ENCODE measurements at regions not wholly inside any gene's neighbourhood (a gene's known extent, or its start where the extent isn't known, plus 50 kb on each side); places are given as distances from the start of the nearest gene placed in this dataset.

GRCh38 chr5:100965291-100965690, 62.2 kb upstream of the ST8SIA4 start:
- TF ChIP-seq, protein P1, sequence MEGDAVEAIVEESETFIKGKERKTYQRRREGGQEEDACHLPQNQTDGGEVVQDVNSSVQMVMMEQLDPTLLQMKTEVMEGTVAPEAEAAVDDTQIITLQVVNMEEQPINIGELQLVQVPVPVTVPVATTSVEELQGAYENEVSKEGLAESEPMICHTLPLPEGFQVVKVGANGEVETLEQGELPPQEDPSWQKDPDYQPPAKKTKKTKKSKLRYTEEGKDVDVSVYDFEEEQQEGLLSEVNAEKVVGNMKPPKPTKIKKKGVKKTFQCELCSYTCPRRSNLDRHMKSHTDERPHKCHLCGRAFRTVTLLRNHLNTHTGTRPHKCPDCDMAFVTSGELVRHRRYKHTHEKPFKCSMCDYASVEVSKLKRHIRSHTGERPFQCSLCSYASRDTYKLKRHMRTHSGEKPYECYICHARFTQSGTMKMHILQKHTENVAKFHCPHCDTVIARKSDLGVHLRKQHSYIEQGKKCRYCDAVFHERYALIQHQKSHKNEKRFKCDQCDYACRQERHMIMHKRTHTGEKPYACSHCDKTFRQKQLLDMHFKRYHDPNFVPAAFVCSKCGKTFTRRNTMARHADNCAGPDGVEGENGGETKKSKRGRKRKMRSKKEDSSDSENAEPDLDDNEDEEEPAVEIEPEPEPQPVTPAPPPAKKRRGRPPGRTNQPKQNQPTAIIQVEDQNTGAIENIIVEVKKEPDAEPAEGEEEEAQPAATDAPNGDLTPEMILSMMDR (conservative IDR thresholded peaks at IDR 0.05; ENCODE audit: low read depth, low read length), result no peak
- no peak for TF ChIP-seq EZH2 (IDR thresholded peaks at IDR 0.05; ENCODE audit: borderline replicate concordance, low read depth, low read length, poor library complexity, severe bottlenecking)

All from A673 (cell line).